Upper lobe of right lung (tissue), 1 donor: ENCODE measurements at regions not wholly inside any gene's neighbourhood (a gene's known extent, or its start where the extent isn't known, plus 50 kb on each side); places are given as distances from the start of the nearest gene placed in this dataset.

Experiments used
- ATAC-seq: fragments of 200-7000 bp; cut with Tn5 transposase; one replicate; pipeline ENCODE4 v1.9.1; 2020; ENCODE audit warnings: mild to moderate bottlenecking, moderate library complexity
- DNase-seq: peaks from one replicate; pipeline ENCODE4 v3.0.0-alpha.2; 2020
- H3K27ac ChIP-seq: fragments of 200-600 bp; one replicate; pipeline ENCODE4 v1.8.0; 2022
- H3K27me3 ChIP-seq: fragments of 200-600 bp; one replicate; pipeline ENCODE4 v1.8.0; 2022; ENCODE audit warnings: mild to moderate bottlenecking
- H3K36me3 ChIP-seq: fragments of 200-600 bp; one replicate; pipeline ENCODE4 v1.8.0; 2022
- H3K4me1 ChIP-seq: fragments of 200-600 bp; one replicate; pipeline ENCODE4 v1.8.0; 2022
- H3K4me3 ChIP-seq: fragments of 200-600 bp; one replicate; pipeline ENCODE4 v1.8.0; 2022; ENCODE audit warnings: mild to moderate bottlenecking
- H3K9me3 ChIP-seq: fragments of 200-600 bp; one replicate; pipeline ENCODE4 v1.8.0; 2022
- CTCF ChIP-seq: fragments of 200-600 bp; IDR thresholded peaks from one replicate; pipeline ENCODE4 v1.8.0; 2022; ENCODE audit warnings: antibody characterized with exemption
- intact Hi-C: fragments of 100-400 bp; cut with DNase I; formaldehyde crosslinking; loops from one replicate; pipeline ENCODE4 v1.11.0; 2022
- donor health status: DM: no; HTN: yes; CAD: no; lungs with severe emphysema.

- ATAC-seq (no peak), DNase-seq (no peak)
- H3K9me3 ChIP-seq: no peaks in the 10 kb centered on the region
- no peaks in the 10 kb centered on the region for H3K36me3 ChIP-seq
- H3K4me1 ChIP-seq: no peaks in the 10 kb centered on the region
- intact Hi-C loops: no loop called here
- TF ChIP-seq CTCF: no peak
- no peaks in the 10 kb centered on the region for H3K27me3 ChIP-seq
- H3K27ac ChIP-seq: no peak overlapping the region
- no peak overlapping the region for H3K4me3 ChIP-seq
Observed at GRCh38 chr3:35336601-35337000, 302.7 kb upstream of the ARPP21 start.

GRCh38 chr3:35338186-35338585, 301.1 kb upstream of the ARPP21 start:
- no peak for TF ChIP-seq CTCF
- Histone ChIP-seq H3K4me1 (no peaks in the 10 kb centered on the region), H3K4me3 (no peak overlapping the region), H3K36me3 (no peaks in the 10 kb centered on the region), H3K27ac (no peak overlapping the region), H3K27me3 (no peaks in the 10 kb centered on the region), H3K9me3 (no peaks in the 10 kb centered on the region)
- intact Hi-C loops: no loop called here
- DNase-seq (no peak), ATAC-seq (no peak)

- TF ChIP-seq CTCF: no peak
- Histone ChIP-seq H3K4me1 (no peaks in the 10 kb centered on the region), H3K4me3 (no peak overlapping the region), H3K27me3 (no peaks in the 10 kb centered on the region), H3K27ac (no peak overlapping the region), H3K9me3 (no peaks in the 10 kb centered on the region), H3K36me3 (no peaks in the 10 kb centered on the region)
- intact Hi-C loops: no loop called here
- no peak for DNase-seq
- ATAC-seq: no peak
Observed at GRCh38 chr3:35380196-35380595, 259.1 kb upstream of the ARPP21 start.

- Histone ChIP-seq H3K36me3 (no peaks in the 10 kb centered on the region), H3K4me3 (no peak overlapping the region), H3K4me1 (no peaks in the 10 kb centered on the region), H3K9me3 (no peaks in the 10 kb centered on the region), H3K27ac (no peak overlapping the region), H3K27me3 (no peaks in the 10 kb centered on the region)
- ATAC-seq (no peak), DNase-seq (no peak)
- no peak for TF ChIP-seq CTCF
- intact Hi-C loops: no loop called here
Observed at GRCh38 chr3:35383216-35383615, 256.1 kb upstream of the ARPP21 start.

- Histone ChIP-seq H3K9me3 (no peaks in the 10 kb centered on the region), H3K4me3 (no peak overlapping the region), H3K36me3 (no peaks in the 10 kb centered on the region), H3K27me3 (no peaks in the 10 kb centered on the region), H3K4me1 (no peaks in the 10 kb centered on the region), H3K27ac (no peak overlapping the region)
- intact Hi-C loops: no loop called here
- no peak for TF ChIP-seq CTCF
- ATAC-seq: no peak
- DNase-seq: no peak
Observed at GRCh38 chr3:35383719-35384555, 255.4 kb upstream of the ARPP21 start.

- no peak for ATAC-seq
- Histone ChIP-seq H3K36me3 (no peaks in the 10 kb centered on the region), H3K4me1 (no peaks in the 10 kb centered on the region), H3K27ac (no peak overlapping the region), H3K4me3 (no peak overlapping the region), H3K9me3 (no peaks in the 10 kb centered on the region), H3K27me3 (no peaks in the 10 kb centered on the region)
- DNase-seq: no peak
- no peak for TF ChIP-seq CTCF
- intact Hi-C loops: no loop called here
Observed at GRCh38 chr3:35385271-35385670, 254.1 kb upstream of the ARPP21 start.
